ENCODE measurements at regions not wholly inside any gene's neighbourhood (a gene's known extent, or its start where the extent isn't known, plus 50 kb on each side); places are given as distances from the start of the nearest gene placed in this dataset.

GRCh38 chr10:118243907-118244306 is 98.2 kb downstream of the FAM204A start (continued):
- no peak for TF ChIP-seq MAX (IDR thresholded peaks at IDR 0.05; ENCODE audit: low read depth)
- TF ChIP-seq CTCF (IDR thresholded peaks at IDR 0.05) = no peak

- H3K27ac ChIP-seq (ENCODE audit: low read depth in 2 of 2, low read length in 1 of 2) = no peak overlapping the region
- DNase-seq = peak; percentile 53
- no peaks in the 10 kb centered on the region for H3F3A ChIP-seq (replicated peaks; ENCODE audit: insufficient read depth)
- 29% methylated on average over 26 of the region's 26 CpGs for WGBS (ENCODE audit: low lambda C conversion rate)
- peaks cover 9% of the 10 kb centered on the region; the same call in 1 of the 2 replicates for H3K27me3 ChIP-seq (ENCODE audit: insufficient read depth)
- no peak overlapping the region for H3K9ac ChIP-seq
- H3K9me3 ChIP-seq = no peaks in the 10 kb centered on the region
- no peaks in the 10 kb centered on the region for H3K36me3 ChIP-seq (replicated peaks in 1 of 2; ENCODE audit: control insufficient read depth in 1 of 2, insufficient read depth in 2 of 2, low read length in 1 of 2)
- no peak overlapping the region for H2AFZ ChIP-seq (ENCODE audit: low read depth)
- no peak overlapping the region; a peak in 1 of 4 replicates for H3K4me3 ChIP-seq (ENCODE audit: low read depth in 2 of 2, low read length in 1 of 2)
- no peaks in the 10 kb centered on the region for H4K20me1 ChIP-seq (ENCODE audit: insufficient read depth)
- no peaks in the 10 kb centered on the region for H3K79me2 ChIP-seq (ENCODE audit: insufficient read depth)
- ChIA-PET POLR2A (no interaction called here), CTCF (interaction anchor here (0.5 to 8.9 kb wide), 54 partner anchors 8 to 799 kb away, joined by 3 to 116 read pairs (median 4); partner anchors contain the start of gene EMX2)
- no peaks in the 10 kb centered on the region for H3K9me2 ChIP-seq
- H3K4me1 ChIP-seq (ENCODE audit: control insufficient read depth in 1 of 2, insufficient read depth in 2 of 2, low read depth in 1 of 2, low read length in 1 of 2) = peaks cover 0 to 13% of the 10 kb centered on the region in 2 experiments; a peak in 2 of 4 replicates
- no peak overlapping the region for H3K4me2 ChIP-seq
- TF ChIP-seq RAD21 (IDR thresholded peaks at IDR 0.05; ENCODE audit: low read length) (peak; percentile 98), TEAD4 (IDR thresholded peaks at IDR 0.05; ENCODE audit: borderline replicate concordance, insufficient read depth) (no peak), SMC3 (IDR thresholded peaks at IDR 0.05; ENCODE audit: low read depth, low read length) (peak; percentile 96), CTCF (IDR thresholded peaks at IDR 0.05) (peak; percentile 93)
These were observed 100.6 kb downstream of the FAM204A start for GRCh38 chr10:118241229-118242137.

- Histone ChIP-seq H2AFZ (ENCODE audit: low read depth) (no peak overlapping the region), H3F3A (replicated peaks; ENCODE audit: insufficient read depth) (no peaks in the 10 kb centered on the region), H3K4me2 (0 out of 2 replicates have a peak overlapping the region, but pooled peaks have one; percentile 11), H3K4me3 (ENCODE audit: low read depth in 2 of 2, low read length in 1 of 2) (no peak overlapping the region), H3K36me3 (replicated peaks in 1 of 2; ENCODE audit: control insufficient read depth in 1 of 2, insufficient read depth in 2 of 2, low read length in 1 of 2) (no peaks in the 10 kb centered on the region), H3K9me2 (no peaks in the 10 kb centered on the region), H4K20me1 (ENCODE audit: insufficient read depth) (no peaks in the 10 kb centered on the region), H3K79me2 (ENCODE audit: insufficient read depth) (no peaks in the 10 kb centered on the region), H3K4me1 (ENCODE audit: control insufficient read depth in 1 of 2, insufficient read depth in 2 of 2, low read depth in 1 of 2, low read length in 1 of 2) (peaks cover 0 to 13% of the 10 kb centered on the region in 2 experiments; a peak in 2 of 4 replicates), H3K9me3 (no peaks in the 10 kb centered on the region), H3K9ac (no peak overlapping the region), H3K27ac (ENCODE audit: low read depth in 2 of 2, low read length in 1 of 2) (no peak overlapping the region), H3K27me3 (ENCODE audit: insufficient read depth) (peaks cover 9% of the 10 kb centered on the region; the same call in 1 of the 2 replicates)
- ChIA-PET CTCF (interaction anchor here (0.7 to 8.9 kb wide), 6 partner anchors 11 to 742 kb away, joined by 3 to 116 read pairs (median 28); no protein-coding TSS in a partner anchor), POLR2A (interaction anchor here (0.9 kb wide), 1 partner anchor 133 kb away, joined by 3 read pairs; no protein-coding TSS in a partner anchor)
- DNase-seq = no peak
- 60% methylated on average over 1 of the region's 1 CpG for WGBS (ENCODE audit: low lambda C conversion rate)
- TF ChIP-seq TAF1 (IDR thresholded peaks at IDR 0.05; ENCODE audit: borderline replicate concordance, low read depth, low read length) (no peak), TCF12 (IDR thresholded peaks at IDR 0.05) (no peak), USF1 (IDR thresholded peaks at IDR 0.05; ENCODE audit: borderline replicate concordance, low read depth) (no peak), RAD21 (IDR thresholded peaks at IDR 0.05; ENCODE audit: low read length) (no peak), REST (IDR thresholded peaks at IDR 0.05; ENCODE audit: low read depth, low read length) (no peak), POLR2AphosphoS5 (IDR thresholded peaks at IDR 0.05; ENCODE audit: low read depth, low read length) (no peak)
These were observed 102.9 kb downstream of the FAM204A start for GRCh38 chr10:118239236-118239630.

All from SK-N-SH (cell line).